T47D (cell line): ENCODE measurements at regions not wholly inside any gene's neighbourhood (a gene's known extent, or its start where the extent isn't known, plus 50 kb on each side); places are given as distances from the start of the nearest gene placed in this dataset.

Source experiments
- DNase-seq, 2 experiments: peaks; one replicate each; pipeline versions ENCODE4 v3.0.0 to v3.0.0-alpha.2; 2011 to 2012; ENCODE audit warnings: low read depth in 1 of 2, low spot score in 1 of 2
- JUND ChIP-seq: IDR thresholded peaks from 2 replicates; pipeline ENCODE4 v1.6.1; 2012; ENCODE audit warnings: low read depth
- in situ Hi-C: cut with HindIII; loops from 2 replicates; pipeline ENCODE4 v1.10.0; 2016; ENCODE audit warnings: low sequenced_read_pairs, low pct_unique_long_range_greater_than_20kb

DNA sequence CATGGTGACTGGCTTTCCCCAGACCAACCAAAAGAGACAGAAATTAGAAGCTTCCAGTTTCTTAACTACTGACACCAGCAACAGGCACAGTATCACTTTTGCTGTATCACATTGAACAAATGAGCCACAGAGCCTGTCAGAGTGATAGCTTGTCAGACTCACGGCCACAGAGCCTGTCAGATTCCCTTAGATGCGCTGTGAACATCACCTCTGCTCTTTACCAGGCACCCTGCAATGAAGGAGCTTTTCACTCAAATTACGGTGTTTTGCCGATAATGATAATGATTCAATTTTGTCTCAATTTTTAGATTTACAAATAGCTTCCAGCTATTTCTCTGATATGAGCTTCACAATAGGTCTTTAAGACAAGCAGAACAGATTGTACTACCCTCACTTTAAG lies 107.9 kb upstream of the GNG12 start:
- no peak for TF ChIP-seq JUND
- in situ Hi-C loops, result no loop called here
- DNase-seq, result no peak

DNA sequence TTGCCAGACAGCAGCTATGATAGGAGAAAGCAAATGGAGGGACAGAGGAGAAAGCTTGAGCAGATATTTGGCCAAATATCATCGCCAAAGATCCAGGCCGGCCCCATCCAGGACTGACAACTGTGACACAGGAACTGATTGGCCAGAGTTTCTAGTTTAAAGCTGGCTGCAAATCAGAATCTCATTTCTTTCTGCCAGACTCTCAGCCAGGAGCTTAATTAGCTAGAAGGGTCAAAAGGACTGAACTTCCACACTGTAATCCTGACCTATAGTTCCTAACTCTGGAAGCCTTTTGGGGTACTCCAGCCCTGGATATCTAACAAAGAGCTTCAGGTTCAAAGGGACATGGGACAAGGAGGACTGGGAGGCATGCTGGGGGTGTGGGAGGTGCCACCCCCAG lies 106.7 kb upstream of the GNG12 start:
- DNase-seq, result no peak
- in situ Hi-C loops, result no loop called here
- no peak for TF ChIP-seq JUND

DNA sequence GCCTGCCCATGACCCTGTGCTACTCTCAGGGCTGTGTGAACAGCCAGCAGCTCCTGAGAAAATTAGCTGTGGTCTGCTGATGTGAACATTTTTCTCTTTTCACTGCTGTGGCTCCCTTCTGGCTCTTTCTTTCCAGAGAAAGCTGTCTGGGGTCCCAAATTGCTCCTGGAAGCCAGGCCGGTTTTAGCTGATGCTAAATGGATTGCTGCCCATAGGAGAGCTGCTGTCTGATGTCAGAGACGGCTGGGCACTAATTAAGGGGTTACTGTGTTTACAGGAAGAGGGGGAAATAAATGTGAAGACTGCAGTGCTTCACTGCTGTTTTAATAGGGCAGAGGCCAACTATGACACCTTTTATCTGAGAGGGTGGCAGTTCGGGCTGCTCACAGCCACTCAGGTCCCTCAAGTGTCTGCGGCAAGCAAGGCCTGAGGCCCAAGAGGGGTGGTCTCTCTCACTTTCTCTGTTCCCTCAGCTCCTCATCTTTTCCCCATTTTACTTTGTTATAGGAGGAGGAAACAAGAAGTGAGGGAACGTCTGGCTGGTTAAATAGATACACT lies 106.0 kb upstream of the GNG12 start:
- TF ChIP-seq JUND, result no peak
- in situ Hi-C loops, result no loop called here
- no peak for DNase-seq

DNA sequence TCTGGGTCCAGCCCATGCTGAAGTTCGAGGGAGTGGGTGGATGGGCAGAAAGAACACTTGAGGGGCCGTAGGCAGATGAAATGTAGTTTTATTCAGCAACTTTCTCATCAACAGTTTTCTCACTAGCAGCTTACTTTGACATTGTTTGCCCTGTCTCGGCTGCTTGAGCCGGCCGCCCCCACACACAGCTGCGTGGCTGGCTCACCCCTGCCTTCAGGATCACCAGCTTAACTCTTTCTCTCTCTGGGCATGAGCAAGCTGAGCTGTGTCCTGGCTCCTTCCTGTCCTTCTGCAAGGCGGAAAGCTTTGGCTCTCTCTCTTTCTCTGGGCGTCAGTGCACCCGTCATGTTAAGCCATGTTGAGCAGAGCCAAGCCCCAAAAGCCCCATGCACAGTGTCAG lies 104.4 kb upstream of the GNG12 start:
- in situ Hi-C loops, result no loop called here
- no peak for DNase-seq
- no peak for TF ChIP-seq JUND

DNA sequence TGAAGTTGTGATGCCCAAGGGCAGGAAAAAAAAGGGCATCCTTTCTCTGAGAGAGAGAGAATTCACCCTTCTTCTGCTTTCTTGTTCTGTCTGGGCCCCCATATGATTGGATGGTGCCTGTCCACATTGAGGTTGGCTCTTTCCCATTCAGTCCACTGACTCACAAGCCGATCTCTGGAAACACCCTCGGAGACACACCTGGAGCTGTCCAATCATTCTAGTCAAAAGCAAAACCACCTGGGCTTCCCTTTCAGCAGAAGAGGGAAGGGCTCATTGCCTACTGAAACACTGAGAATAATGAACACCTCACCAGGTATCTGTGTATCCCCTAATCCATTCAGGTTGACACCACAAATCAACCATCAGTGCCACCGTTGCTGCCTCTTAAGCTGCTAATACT lies 103.7 kb upstream of the GNG12 start:
- in situ Hi-C loops, result no loop called here
- no peak for DNase-seq
- no peak for TF ChIP-seq JUND

DNA sequence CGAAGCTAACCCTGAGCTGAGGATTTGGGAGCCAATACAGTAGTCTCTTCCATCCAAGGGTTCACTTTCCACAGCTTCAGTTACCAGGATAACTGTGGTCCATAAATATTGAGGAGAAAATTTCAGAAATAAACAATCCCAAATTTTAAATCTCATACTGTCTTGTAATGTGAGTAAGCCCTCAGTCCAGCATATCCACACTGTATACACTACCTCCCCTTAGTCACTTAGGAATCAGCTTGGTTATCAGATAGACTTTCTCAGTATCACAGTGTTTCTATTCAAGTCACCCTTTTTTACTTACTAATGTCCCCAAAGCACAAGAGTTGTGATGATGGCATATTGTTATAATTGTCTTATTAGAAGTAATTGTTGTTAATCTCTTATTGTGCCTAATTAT lies 102.3 kb upstream of the GNG12 start:
- no peak for TF ChIP-seq JUND
- DNase-seq, result no peak
- in situ Hi-C loops, result no loop called here

DNA sequence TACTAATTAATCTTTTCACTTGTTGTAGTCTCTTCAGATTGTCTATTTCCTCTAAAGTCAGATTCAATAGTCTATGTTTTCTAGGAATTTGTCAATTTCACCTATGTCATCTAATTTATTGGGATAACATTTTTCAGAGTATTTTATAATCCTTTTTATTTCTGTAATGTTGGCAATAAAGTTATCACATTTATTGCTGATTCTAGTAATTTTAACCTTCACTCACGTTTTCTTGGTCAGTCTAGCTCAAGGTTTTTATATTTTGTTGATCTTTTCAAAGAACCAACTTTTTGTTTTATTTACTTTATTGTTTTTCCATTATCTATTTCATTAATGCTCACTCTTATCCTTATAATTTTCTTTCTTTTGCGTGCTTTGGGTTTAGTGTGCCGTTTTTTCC lies 97.9 kb upstream of the GNG12 start:
- in situ Hi-C loops, result no loop called here
- DNase-seq, result no peak
- TF ChIP-seq JUND, result no peak

DNA sequence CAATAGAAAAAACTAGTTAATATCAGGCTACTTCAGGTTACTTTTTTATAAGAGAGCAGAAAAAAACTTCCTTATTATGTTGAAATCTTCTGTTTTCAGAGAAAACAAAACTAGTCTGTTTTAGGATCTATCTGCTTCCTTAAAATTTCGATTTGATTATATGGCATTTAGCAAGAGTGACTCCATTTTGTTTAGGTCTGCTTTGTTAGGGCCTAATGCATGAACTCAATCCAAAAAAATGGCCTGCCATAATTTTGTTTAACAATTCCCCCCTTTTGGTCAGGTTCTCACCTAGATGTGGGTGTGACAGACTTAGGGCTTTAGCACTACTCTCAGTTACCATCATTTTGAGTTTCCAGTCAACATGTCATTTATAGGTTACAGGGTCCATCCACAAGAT lies 89.8 kb upstream of the GNG12 start:
- no peak for TF ChIP-seq JUND
- no peak for DNase-seq
- in situ Hi-C loops, result no loop called here

DNA sequence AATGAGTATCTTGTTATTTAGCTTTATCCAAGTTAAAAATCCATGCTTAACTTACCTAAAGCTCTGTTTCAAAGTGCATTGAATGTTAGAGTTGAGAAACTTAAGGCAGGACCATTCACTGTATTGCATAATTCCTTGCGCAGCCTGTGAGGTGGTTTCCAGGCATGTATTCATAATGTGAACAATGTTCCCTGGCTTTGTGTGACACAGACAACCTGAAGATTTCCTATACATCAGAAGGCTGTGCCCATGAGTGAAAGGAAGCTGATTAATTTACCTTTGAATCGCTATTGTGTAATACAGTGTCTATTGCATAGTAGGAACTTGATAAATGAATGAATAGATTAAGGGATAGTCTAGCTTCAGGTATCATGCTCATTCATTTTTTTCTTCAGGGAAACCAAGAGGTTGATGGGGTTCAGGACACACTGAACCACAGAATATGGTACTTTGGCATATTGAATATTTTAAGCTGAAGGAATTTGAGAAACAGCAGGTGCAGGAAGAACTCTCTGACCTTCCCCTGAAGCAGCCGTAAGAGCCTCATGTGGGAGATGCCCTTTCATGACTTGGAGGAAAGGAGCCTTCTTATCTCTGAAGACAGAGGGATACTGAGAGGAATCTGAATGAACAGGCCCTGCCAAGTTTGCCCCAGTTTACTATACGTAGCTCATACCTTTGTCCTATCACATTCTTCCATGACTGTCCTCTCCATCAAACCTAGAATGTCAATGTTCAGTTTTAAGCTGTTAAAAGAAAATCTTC lies 88.6 kb upstream of the GNG12 start:
- TF ChIP-seq JUND, result no peak
- no peak for DNase-seq
- in situ Hi-C loops, result no loop called here

DNA sequence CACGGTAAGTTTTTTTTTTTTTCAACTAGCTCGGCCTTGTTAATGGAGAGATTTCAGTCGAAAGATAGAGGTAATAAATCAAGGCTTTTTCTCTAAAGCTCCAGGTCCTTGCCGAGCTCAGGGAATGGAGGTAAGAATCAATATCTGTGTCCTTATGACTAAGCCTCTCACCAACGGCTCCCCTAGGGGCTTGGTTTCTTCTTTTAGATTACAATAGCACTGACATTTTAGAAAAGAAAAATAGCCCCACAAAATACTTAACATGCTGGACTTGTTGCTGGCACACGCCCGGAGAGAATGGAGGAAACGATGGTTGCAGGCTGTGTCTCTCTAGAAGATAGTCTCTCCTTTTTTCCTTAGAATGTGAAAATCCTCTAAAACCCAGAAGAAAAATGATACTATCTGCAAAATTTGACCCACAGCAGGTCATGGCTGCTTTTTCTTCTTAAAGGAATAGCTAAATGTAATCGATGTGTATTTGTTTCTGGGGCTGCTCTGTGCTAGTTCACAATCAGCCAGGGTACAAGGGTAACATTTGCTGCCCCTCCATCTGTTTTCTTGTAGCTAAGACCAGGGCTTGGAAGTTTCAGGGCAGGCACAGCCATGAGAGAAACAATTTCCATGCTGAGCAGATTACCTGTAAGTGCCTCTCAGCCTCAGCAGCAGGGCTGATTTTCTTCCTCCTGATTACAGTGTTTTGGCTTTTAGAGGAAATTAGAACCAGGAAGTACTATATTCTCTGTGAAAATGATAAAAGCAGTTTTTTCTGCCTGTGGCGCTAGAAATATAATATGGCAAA lies 86.2 kb upstream of the GNG12 start:
- TF ChIP-seq JUND, result no peak
- in situ Hi-C loops, result no loop called here
- DNase-seq, result no peak

DNA sequence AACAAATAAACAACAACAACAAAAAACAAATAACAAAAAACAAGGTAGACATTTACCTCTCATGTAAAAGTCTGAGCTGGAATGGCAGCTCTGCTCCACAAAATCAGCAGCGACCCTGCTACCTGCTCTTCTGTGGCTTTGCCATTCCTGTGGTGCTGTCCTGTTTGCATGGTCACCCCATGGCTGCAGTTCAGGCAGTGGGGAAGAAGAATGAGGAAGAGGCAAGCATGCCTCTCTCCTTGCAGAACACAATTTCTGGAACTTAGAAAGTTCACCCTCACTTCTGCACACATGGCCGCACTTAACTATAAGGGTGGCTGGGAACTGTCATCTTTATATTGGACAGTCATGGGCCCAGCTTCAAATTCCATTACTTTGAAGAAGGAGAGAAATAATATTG lies 84.8 kb upstream of the GNG12 start:
- in situ Hi-C loops, result no loop called here
- no peak for TF ChIP-seq JUND

DNA sequence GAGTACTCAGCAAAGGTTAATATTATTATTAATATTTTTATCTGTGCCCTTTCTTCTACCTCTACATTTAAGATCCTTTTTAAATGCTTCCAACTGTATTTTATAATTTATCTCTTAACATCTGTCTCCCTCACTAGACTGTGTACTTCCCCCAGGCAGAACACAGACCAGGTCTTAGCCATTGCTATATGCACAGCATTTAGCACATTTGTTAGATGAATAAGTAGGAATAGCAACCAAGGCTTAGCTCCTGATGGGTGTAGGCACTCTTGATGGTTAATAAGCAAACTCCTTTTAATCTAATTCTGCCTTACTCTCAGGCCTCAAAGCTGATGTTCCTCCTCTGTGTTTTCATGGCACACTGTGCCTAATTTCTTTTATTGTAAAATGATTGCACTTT lies 83.7 kb upstream of the GNG12 start:
- no peak for TF ChIP-seq JUND
- no peak for DNase-seq
- in situ Hi-C loops, result no loop called here

More for the DNA sequence above, 84.8 kb upstream of the GNG12 start:
- peak in 1 of 2 experiments; percentile 2 for DNase-seq
